HCT116 (cell line): ENCODE measurements at regions not wholly inside any gene's neighbourhood (a gene's known extent, or its start where the extent isn't known, plus 50 kb on each side); places are given as distances from the start of the nearest gene placed in this dataset.

Experiments used
- CTCF ChIP-seq, 3 experiments: fragments of 200-600 bp in 1 of 3; sonication (generic) in 1 of 3; IDR thresholded peaks in 2 of 3; conservative IDR thresholded peaks in 1 of 3; 2 replicates each; pipeline ENCODE4 v1.5.1; 2012 to 2017; ENCODE audit warnings: low read depth in 2 of 3, low read length in 2 of 3, antibody characterized with exemption in 1 of 3, borderline replicate concordance in 1 of 3, control low read depth in 1 of 3, mild to moderate bottlenecking in 1 of 3, mixed read lengths in 1 of 3, mixed run types in 1 of 3, moderate library complexity in 1 of 3; ENCODE audit not compliant: insufficient read depth in 1 of 3
- EGR1 ChIP-seq: IDR thresholded peaks from 2 replicates; pipeline ENCODE4 v1.6.1; 2012; ENCODE audit warnings: low read depth
- EZH2 ChIP-seq: fragments of 200-600 bp; sonication (generic); IDR thresholded peaks from 2 replicates; pipeline ENCODE4 v1.6.1; 2017; ENCODE audit warnings: antibody characterized with exemption, mixed run types
- EZH2phosphoT487 ChIP-seq: fragments of 200-600 bp; IDR thresholded peaks from 2 replicates; pipeline ENCODE4 v1.6.1; 2018; ENCODE audit warnings: antibody characterized with exemption, borderline replicate concordance
- POLR2A ChIP-seq: IDR thresholded peaks from 2 replicates; pipeline ENCODE4 v1.7.0; 2011; ENCODE audit warnings: borderline replicate concordance; ENCODE audit not compliant: insufficient read depth, insufficient read length; ENCODE audit errors: extremely low read depth
- TF ChIP-seq, protein P1 (sequence below): IDR thresholded peaks from 2 replicates; pipeline ENCODE4 v1.6.1; 2012; ENCODE audit warnings: low read depth

- TF ChIP-seq, protein P1, sequence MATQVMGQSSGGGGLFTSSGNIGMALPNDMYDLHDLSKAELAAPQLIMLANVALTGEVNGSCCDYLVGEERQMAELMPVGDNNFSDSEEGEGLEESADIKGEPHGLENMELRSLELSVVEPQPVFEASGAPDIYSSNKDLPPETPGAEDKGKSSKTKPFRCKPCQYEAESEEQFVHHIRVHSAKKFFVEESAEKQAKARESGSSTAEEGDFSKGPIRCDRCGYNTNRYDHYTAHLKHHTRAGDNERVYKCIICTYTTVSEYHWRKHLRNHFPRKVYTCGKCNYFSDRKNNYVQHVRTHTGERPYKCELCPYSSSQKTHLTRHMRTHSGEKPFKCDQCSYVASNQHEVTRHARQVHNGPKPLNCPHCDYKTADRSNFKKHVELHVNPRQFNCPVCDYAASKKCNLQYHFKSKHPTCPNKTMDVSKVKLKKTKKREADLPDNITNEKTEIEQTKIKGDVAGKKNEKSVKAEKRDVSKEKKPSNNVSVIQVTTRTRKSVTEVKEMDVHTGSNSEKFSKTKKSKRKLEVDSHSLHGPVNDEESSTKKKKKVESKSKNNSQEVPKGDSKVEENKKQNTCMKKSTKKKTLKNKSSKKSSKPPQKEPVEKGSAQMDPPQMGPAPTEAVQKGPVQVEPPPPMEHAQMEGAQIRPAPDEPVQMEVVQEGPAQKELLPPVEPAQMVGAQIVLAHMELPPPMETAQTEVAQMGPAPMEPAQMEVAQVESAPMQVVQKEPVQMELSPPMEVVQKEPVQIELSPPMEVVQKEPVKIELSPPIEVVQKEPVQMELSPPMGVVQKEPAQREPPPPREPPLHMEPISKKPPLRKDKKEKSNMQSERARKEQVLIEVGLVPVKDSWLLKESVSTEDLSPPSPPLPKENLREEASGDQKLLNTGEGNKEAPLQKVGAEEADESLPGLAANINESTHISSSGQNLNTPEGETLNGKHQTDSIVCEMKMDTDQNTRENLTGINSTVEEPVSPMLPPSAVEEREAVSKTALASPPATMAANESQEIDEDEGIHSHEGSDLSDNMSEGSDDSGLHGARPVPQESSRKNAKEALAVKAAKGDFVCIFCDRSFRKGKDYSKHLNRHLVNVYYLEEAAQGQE: no peak
- TF ChIP-seq POLR2A: no peak
- no peak for TF ChIP-seq CTCF (IDR thresholded peaks at IDR 0.05 in 2 of 3, conservative IDR thresholded peaks at IDR 0.05 in 1 of 3; ENCODE audit: borderline replicate concordance in 1 of 3, insufficient read depth in 1 of 3, low read depth in 2 of 3, low read length in 2 of 3)
- no peak for TF ChIP-seq EGR1
- no peak for TF ChIP-seq EZH2
- no peak for TF ChIP-seq EZH2phosphoT487
These were observed 154.7 kb downstream of the ERMARD start for GRCh38 chr6:169906004-169906687.
